HEK293 (cell line): ENCODE measurements at regions not wholly inside any gene's neighbourhood (a gene's known extent, or its start where the extent isn't known, plus 50 kb on each side); places are given as distances from the start of the nearest gene placed in this dataset.

Source experiments
- BCL11A ChIP-seq: fragments of 450-650 bp; formaldehyde crosslinking; IDR thresholded peaks from 2 replicates; pipeline ENCODE4 v1.5.1; 2016; ENCODE audit warnings: low read depth, missing biosample characterization, missing genetic modification characterization
- CTCF ChIP-seq: fragments of 450-650 bp; formaldehyde crosslinking; IDR thresholded peaks from 2 replicates; pipeline ENCODE4 v1.5.1; 2016; ENCODE audit warnings: missing biosample characterization, missing genetic modification characterization
- HOXA7 ChIP-seq: sonication (generic); formaldehyde crosslinking; IDR thresholded peaks from 2 replicates; pipeline ENCODE4 v1.8.1; 2022; ENCODE audit warnings: missing genetic modification reagents, borderline replicate concordance
- IKZF3 ChIP-seq: fragments of 450-650 bp; IDR thresholded peaks from 2 replicates; pipeline ENCODE4 v1.5.0; 2018; ENCODE audit warnings: missing biosample characterization, mild to moderate bottlenecking, missing genetic modification characterization, moderate library complexity
- SETDB1 ChIP-seq: IDR thresholded peaks from one replicate; pipeline ENCODE4 v1.6.1; 2017; ENCODE audit warnings: mild to moderate bottlenecking, low read length, moderate library complexity, mixed read lengths; ENCODE audit not compliant: insufficient read length
- ZBTB48 ChIP-seq: fragments of 450-650 bp; formaldehyde crosslinking; IDR thresholded peaks from 2 replicates; pipeline ENCODE4 v1.5.1; 2016; ENCODE audit warnings: missing biosample characterization, missing genetic modification characterization
- ZNF114 ChIP-seq: fragments of 450-650 bp; formaldehyde crosslinking; IDR thresholded peaks from 2 replicates; pipeline ENCODE4 v1.5.0; 2017; ENCODE audit warnings: missing biosample characterization, missing genetic modification characterization
- ZNF169 ChIP-seq: fragments of 450-650 bp; formaldehyde crosslinking; IDR thresholded peaks from 2 replicates; pipeline ENCODE4 v1.5.1; 2016; ENCODE audit warnings: missing biosample characterization, missing genetic modification characterization
- ZNF211 ChIP-seq: fragments of 450-650 bp; formaldehyde crosslinking; IDR thresholded peaks from 2 replicates; pipeline ENCODE4 v1.5.1; 2016; ENCODE audit warnings: low read depth, missing biosample characterization, missing genetic modification characterization
- ZNF274 ChIP-seq, 2 experiments: fragments of 200-500 bp in 1 of 2; fragments of 450-650 bp in 1 of 2; sonication (Bioruptor generic) in 1 of 2; formaldehyde crosslinking in 1 of 2; IDR thresholded peaks; 2 replicates each; pipeline versions ENCODE4 v1.5.1 to v1.6.1; 2014 to 2016; ENCODE audit warnings: borderline replicate concordance in 1 of 2, inconsistent platforms in 1 of 2, low read length in 1 of 2, missing biosample characterization in 1 of 2, missing genetic modification characterization in 1 of 2
- ZNF302 ChIP-seq: fragments of 450-650 bp; formaldehyde crosslinking; IDR thresholded peaks from 2 replicates; pipeline ENCODE4 v1.5.1; 2016; ENCODE audit warnings: missing biosample characterization, missing genetic modification characterization, low read depth
- ZNF785 ChIP-seq: fragments of 450-650 bp; formaldehyde crosslinking; IDR thresholded peaks from 2 replicates; pipeline ENCODE4 v1.5.1; 2016; ENCODE audit warnings: missing biosample characterization, missing genetic modification characterization
- TF ChIP-seq, protein P1 (sequence below): fragments of 450-650 bp; formaldehyde crosslinking; IDR thresholded peaks from 2 replicates; pipeline ENCODE4 v1.5.1; 2016; ENCODE audit warnings: missing biosample characterization, missing genetic modification characterization
- TF ChIP-seq, protein P2 (sequence below): fragments of 450-650 bp; formaldehyde crosslinking; IDR thresholded peaks from 2 replicates; pipeline ENCODE4 v1.5.1; 2016; ENCODE audit warnings: missing biosample characterization, missing genetic modification characterization

GRCh38 chr3:102580760-102581159 lies 145.9 kb downstream of the ZPLD1 start:
- no peak for TF ChIP-seq SETDB1
- no peak for TF ChIP-seq HOXA7
- no peak for TF ChIP-seq ZNF211 (tag by site-specific recombination)
- TF ChIP-seq CTCF (tag by site-specific recombination) = no peak
- no peak for TF ChIP-seq BCL11A (tag by site-specific recombination)
- TF ChIP-seq, protein P1, sequence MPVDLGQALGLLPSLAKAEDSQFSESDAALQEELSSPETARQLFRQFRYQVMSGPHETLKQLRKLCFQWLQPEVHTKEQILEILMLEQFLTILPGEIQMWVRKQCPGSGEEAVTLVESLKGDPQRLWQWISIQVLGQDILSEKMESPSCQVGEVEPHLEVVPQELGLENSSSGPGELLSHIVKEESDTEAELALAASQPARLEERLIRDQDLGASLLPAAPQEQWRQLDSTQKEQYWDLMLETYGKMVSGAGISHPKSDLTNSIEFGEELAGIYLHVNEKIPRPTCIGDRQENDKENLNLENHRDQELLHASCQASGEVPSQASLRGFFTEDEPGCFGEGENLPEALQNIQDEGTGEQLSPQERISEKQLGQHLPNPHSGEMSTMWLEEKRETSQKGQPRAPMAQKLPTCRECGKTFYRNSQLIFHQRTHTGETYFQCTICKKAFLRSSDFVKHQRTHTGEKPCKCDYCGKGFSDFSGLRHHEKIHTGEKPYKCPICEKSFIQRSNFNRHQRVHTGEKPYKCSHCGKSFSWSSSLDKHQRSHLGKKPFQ (tag by site-specific recombination) = no peak
- TF ChIP-seq ZNF114 (tag by site-specific recombination) = no peak
- TF ChIP-seq ZNF274 (IDR thresholded peaks at IDR 0.05; ENCODE audit: low read length) = no peak
- no peak for TF ChIP-seq ZNF274 (tag by site-specific recombination; IDR thresholded peaks at IDR 0.05; ENCODE audit: borderline replicate concordance)
- no peak for TF ChIP-seq ZNF302
- TF ChIP-seq ZNF169 (tag by site-specific recombination) = no peak
- TF ChIP-seq, protein P2, sequence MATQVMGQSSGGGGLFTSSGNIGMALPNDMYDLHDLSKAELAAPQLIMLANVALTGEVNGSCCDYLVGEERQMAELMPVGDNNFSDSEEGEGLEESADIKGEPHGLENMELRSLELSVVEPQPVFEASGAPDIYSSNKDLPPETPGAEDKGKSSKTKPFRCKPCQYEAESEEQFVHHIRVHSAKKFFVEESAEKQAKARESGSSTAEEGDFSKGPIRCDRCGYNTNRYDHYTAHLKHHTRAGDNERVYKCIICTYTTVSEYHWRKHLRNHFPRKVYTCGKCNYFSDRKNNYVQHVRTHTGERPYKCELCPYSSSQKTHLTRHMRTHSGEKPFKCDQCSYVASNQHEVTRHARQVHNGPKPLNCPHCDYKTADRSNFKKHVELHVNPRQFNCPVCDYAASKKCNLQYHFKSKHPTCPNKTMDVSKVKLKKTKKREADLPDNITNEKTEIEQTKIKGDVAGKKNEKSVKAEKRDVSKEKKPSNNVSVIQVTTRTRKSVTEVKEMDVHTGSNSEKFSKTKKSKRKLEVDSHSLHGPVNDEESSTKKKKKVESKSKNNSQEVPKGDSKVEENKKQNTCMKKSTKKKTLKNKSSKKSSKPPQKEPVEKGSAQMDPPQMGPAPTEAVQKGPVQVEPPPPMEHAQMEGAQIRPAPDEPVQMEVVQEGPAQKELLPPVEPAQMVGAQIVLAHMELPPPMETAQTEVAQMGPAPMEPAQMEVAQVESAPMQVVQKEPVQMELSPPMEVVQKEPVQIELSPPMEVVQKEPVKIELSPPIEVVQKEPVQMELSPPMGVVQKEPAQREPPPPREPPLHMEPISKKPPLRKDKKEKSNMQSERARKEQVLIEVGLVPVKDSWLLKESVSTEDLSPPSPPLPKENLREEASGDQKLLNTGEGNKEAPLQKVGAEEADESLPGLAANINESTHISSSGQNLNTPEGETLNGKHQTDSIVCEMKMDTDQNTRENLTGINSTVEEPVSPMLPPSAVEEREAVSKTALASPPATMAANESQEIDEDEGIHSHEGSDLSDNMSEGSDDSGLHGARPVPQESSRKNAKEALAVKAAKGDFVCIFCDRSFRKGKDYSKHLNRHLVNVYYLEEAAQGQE (tag by site-specific recombination) = no peak
- no peak for TF ChIP-seq ZNF785 (tag by site-specific recombination)
- TF ChIP-seq IKZF3 = no peak
- TF ChIP-seq ZBTB48 (tag by site-specific recombination) = no peak
